Right ventricle myocardium inferior (tissue), 1 donor: ENCODE measurements at regions not wholly inside any gene's neighbourhood (a gene's known extent, or its start where the extent isn't known, plus 50 kb on each side); places are given as distances from the start of the nearest gene placed in this dataset.

Source experiments
- ATAC-seq: fragments of 200-7000 bp; cut with Tn5 transposase; one replicate; pipeline ENCODE4 v1.9.1; 2020; ENCODE audit warnings: mild to moderate bottlenecking, moderate library complexity
- DNase-seq: peaks from one replicate; pipeline ENCODE4 v3.0.0; 2021; ENCODE audit errors: missing footprints
- intact Hi-C: fragments of 100-400 bp; cut with DNase I; formaldehyde crosslinking; loops from one replicate; pipeline ENCODE4 v1.11.0; 2022
- donor health status: DM: no; HTN: yes; CAD: no; lungs with severe emphysema.

DNA sequence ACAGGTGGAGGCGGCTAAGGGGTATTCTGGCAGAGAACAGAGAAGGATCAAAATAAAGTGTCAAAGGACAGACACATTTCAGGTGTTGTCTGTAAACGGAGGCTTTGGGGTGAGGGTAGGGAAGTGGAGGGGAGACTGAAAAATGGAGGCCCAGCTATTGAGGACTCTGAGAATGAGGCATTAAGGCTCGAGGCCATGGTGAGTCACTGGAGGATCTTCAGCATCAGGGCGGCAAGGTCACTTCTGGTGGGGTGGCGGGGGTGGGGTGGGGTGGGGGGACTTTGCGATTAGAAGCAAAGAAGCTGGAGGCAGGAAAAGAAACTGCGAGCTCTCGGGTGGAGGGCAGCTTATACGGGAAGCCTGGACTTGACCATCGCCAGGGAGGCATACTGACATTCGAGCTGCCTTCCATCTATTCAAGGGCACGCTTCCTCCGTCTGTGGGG is 58.4 kb upstream of the PCGF5 start:
- ATAC-seq (peak; percentile 17), DNase-seq (no peak)
- intact Hi-C loops: loop anchor here (2.0 to 10.0 kb wide), 5 partner anchors 35 to 247 kb away; partner anchors contain the start of gene PCGF5

DNA sequence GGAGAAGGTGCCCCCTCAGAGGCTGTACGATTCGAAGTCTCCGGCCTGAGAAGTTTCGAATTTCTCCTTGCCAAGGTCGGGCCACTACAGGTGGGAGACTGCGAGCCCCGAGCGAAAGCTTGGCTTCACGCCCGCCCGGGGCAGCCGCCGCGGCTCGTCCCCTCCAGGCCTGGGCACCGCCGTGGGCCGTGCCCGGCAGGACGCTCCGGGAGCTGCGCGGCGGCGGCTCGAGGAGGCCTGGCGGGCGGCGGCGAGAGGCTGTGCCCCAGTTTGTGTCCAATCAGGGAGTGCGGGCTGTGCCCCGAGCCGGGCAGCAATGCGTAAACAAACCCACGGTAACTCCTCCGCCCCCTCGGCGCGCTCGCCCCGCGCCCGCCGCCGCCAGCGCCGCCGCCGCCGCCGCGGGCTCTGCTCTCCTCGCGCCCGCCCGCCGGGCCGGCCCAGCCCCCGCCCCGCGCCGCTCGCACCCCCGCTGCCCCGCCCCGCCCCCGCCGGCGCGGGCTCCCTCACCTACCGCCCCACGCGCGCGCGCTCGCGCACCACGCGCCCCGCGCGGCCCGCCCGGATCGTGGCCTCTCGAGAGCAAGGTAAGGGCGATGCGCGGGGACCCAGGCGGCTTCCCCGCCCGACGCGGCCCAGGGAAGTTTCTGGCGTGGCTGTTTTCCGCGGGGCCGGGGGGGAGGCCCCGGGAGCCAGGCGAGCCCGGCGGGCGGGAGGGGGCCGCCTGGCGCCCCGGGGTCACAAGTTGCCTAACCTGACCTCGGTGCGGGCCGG is 57.8 kb upstream of the PCGF5 start:
- ATAC-seq (peak; percentile 86), DNase-seq (peak; percentile 91)
- intact Hi-C loops: loop anchor here (2.0 to 10.0 kb wide), 5 partner anchors 34 to 248 kb away; partner anchors contain the start of gene PCGF5

DNA sequence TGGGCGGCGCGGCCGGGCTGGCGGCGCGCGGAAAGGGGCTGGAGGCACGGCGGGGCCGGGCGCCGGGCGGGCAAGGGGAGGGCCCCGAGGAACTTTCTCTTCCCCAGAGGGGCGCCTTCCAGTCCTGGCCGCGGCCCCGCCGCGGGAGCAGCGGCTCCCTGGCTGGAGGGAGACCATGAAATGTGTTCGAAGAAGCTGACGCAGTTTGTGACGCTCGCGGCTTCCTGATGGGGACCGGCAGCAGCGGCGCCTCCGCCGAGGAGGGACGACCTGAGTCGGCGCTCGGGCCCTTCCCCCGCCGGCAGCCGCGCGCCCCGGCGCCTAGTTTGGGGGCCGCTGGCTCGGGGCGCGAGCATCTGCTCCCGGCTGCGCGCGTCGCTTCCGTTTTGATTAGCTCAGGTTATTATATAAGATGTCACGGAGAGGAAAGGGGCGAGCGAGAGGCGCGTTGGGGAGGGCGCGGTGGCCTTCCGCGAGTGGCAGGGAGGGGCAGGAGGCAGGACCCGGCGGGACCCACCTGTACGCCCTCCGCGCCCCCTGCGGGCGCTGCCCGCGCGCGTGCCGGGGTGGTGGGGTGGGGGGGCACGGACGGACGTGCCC is 57.1 kb upstream of the PCGF5 start:
- DNase-seq (peak; percentile 87), ATAC-seq (peak; percentile 51)
- intact Hi-C loops: loop anchor here (2.0 to 10.0 kb wide), 5 partner anchors 33 to 249 kb away; partner anchors contain the start of gene PCGF5

DNA sequence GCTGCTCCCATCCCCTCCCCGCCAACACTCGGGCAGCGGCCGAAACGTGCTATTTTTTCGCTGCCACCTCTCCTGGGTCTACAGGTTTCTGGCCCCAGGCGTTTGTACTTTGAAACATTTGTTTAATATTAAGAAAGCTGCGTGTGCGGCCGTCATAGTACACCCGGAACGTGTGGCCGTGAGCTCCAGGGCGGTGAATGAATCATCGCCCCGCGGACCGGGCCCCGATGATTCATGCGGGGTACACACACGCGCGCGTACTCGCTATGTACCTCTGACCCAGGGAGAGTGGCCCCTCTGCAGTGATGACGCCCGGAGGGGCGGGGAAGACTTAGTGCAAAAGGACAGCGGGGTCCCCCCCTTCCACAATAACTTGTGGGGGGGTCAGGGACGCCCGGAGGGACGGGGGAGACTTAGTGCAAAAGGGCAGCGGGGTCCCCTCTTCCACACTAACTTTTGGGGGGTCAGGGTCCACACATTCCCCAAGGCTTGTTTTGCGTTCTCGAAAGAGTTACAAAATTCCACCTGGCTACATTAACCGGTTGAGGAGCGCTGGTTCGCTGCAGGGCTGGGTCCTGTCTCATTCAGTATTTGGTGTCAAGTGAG is 56.5 kb upstream of the PCGF5 start:
- ATAC-seq (peak; percentile 54), DNase-seq (no peak)
- intact Hi-C loops: loop anchor here (2.0 to 10.0 kb wide), 5 partner anchors 33 to 249 kb away; partner anchors contain the start of gene PCGF5

DNA sequence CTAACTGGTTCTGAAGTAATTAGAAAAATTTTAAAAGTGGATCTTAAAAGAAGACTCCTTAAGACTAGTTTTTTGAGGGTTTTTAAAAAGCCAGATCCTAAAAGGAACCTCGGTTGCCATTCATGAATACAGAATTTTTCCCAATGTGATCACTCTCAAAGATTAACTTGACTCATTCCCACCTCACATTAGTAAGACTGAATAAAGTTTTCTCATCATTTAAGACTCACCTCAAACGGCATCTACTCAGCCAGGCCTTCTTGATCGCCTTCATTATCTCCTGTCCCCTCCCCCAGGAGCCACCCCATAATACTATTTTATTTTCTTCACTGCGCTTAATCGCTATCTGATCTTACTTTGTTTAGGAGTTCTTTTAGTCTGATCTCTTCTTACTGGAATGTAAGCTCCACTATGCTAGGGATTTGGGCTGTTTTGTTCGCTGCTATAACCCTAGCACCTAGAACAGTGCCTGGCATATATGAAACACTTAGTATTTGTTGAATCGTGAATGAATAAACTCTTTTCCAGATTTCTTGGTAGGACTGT is 55.9 kb upstream of the PCGF5 start:
- intact Hi-C loops: loop anchor here (5.0 to 10.0 kb wide), 3 partner anchors 72 to 250 kb away; no protein-coding TSS in a partner anchor
- ATAC-seq: no peak
- DNase-seq: no peak

DNA sequence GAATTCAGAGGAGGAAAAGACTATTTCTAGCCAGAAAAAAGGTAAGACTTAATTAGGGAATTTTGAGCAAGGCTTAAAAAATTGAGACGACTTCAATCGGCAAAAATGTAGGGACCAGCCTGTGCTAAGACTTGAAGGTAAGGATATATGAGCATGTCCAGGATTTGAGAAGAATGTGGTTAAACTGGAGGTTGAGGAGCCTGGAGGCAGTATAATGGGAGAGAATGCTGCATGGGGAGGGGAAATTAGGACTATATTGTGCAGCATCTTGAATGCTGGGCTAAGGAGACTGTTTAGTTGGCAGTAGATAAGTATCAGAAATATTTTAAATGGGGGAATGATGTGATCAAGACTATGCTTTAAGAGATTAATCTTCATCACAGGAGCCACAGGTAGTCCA is 53.1 kb upstream of the PCGF5 start:
- intact Hi-C loops: loop anchor here (10.0 kb wide), 1 partner anchor 253 kb away; no protein-coding TSS in a partner anchor
- DNase-seq (no peak), ATAC-seq (no peak)

DNA sequence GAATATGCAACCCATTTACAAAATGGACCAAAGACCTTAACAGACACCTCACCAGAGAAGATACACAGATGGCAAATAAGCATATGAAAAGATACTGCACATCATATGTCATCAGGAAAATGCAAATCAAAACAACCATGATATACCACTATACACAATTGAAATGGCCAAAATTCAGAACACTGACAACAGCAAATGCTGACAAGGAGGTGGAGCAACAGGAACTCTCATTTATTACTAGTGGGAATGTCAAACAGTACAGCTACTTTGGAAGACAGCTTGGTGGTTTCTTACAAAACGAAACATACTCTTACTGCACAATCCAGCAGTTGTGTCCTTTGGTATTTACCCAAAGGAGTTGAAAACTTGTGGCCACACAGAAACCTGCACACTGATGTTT is 50.0 kb upstream of the PCGF5 start:
- DNase-seq: no peak
- intact Hi-C loops: no loop called here
- no peak for ATAC-seq
